Prostate gland (tissue), 2 donors: ENCODE measurements at regions not wholly inside any gene's neighbourhood (a gene's known extent, or its start where the extent isn't known, plus 50 kb on each side); places are given as distances from the start of the nearest gene placed in this dataset.

ENCODE experiments used
- DNase-seq: peaks from one replicate; pipeline ENCODE4 v3.0.0-alpha.2; 2019; ENCODE audit warnings: low spot score
- H3K27ac ChIP-seq, 2 donors: fragments of 200-600 bp; sonication (generic); 2 replicates each; pipeline ENCODE4 v1.5.1; 2017 to 2019
- H3K27me3 ChIP-seq: fragments of 200-600 bp; sonication (generic); replicated peaks from 2 replicates; pipeline ENCODE4 v1.5.1; 2019; ENCODE audit not compliant: insufficient read depth
- H3K36me3 ChIP-seq, 2 donors: fragments of 200-600 bp; sonication (generic); 1 replicate in 1 of 2; 2 replicates in 1 of 2; pipeline versions ENCODE4 v1.5.1 to v1.8.1; 2017 to 2019
- H3K4me1 ChIP-seq: fragments of 200-600 bp; sonication (generic); replicated peaks from 2 replicates; pipeline ENCODE4 v1.5.1; 2019
- H3K4me3 ChIP-seq, 2 donors: fragments of 200-600 bp; sonication (generic); 2 replicates each; pipeline ENCODE4 v1.5.1; 2017 to 2019
- H3K9me3 ChIP-seq: fragments of 200-600 bp; sonication (generic); 2 replicates; pipeline ENCODE4 v1.5.1; 2017
- POLR2A ChIP-seq: fragments of 450-650 bp; IDR thresholded peaks from one replicate; pipeline ENCODE4 v1.6.1; 2016; ENCODE audit warnings: antibody characterized with exemption, mild to moderate bottlenecking
- POLR2AphosphoS5 ChIP-seq: sonication (generic); formaldehyde crosslinking; IDR thresholded peaks from one replicate; pipeline ENCODE4 v1.6.1; 2017; ENCODE audit warnings: antibody characterized with exemption
- WGBS: methylation state at CpG from one replicate; pipeline ENCODE4 v1.1.5; 2018; 5-methylcytosine and 5-hydroxymethylcytosine counted together
- intact Hi-C: fragments of 100-400 bp; cut with DNase I; formaldehyde crosslinking; loops from one replicate; pipeline ENCODE4 v1.14.2; 2022
- TF ChIP-seq, protein P1 (sequence below), 4 experiments: fragments of 200-600 bp in 2 of 4; fragments of 450-650 bp in 2 of 4; sonication (generic) in 2 of 4; IDR thresholded peaks; 1 replicate in 3 of 4; 2 replicates in 1 of 4; pipeline ENCODE4 v1.5.1; 2016 to 2019; ENCODE audit warnings: antibody characterized with exemption in 4 of 4, mild to moderate bottlenecking in 2 of 4, moderate library complexity in 2 of 4

DNA sequence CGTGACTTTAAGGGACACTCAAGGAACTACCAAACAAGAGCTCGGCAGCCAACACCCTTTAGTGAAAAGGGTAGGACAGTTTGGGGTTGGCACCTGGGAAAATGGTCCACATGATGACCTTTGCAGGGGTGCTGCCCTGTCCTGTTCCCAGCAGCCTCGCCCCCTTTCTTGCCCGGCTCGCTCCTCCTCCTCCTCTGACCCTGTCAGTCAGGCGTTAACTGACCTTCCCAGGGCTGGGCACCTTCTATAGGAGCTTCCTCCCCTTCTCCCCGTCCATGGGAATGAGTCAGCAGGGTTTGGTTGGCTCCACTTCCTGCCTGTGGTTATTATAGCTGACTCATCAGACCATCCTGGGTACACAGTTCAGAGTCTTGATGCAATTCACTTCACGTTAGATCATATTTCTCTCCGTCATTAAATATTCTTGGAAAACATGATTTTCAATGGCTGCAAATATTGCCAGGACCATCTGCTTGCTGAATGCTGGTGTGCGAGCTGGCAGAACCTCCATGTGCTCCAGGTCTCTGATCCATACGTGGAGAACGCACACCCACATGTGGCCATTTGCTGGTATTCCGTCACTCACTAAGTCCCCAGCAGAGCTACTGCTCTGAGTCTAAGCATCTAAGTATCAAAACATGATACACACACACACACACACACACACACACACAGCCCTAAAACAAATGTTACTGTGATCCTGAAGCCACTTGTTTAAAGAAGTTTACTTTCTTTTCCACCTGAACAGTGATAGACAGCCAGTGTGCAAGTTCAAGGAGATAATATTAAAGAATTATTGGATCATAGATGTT is 185.0 kb downstream of the ANAPC1 start:
- Histone ChIP-seq H3K27ac (no peak overlapping the region), H3K4me1 (no peaks in the 10 kb centered on the region), H3K4me3 (no peak overlapping the region), H3K36me3 (no peaks in the 10 kb centered on the region), H3K9me3 (no peaks in the 10 kb centered on the region), H3K27me3 (no peaks in the 10 kb centered on the region)
- intact Hi-C loops: loop anchor here (5.0 kb wide), 1 partner anchor 582 kb away; no protein-coding TSS in a partner anchor
- WGBS: 35% methylated on average over 13 of the region's 13 CpGs
- peak; percentile 50 for DNase-seq
- TF ChIP-seq POLR2A: no peak
- peak; percentile 67 for TF ChIP-seq POLR2AphosphoS5
- TF ChIP-seq, protein P1, sequence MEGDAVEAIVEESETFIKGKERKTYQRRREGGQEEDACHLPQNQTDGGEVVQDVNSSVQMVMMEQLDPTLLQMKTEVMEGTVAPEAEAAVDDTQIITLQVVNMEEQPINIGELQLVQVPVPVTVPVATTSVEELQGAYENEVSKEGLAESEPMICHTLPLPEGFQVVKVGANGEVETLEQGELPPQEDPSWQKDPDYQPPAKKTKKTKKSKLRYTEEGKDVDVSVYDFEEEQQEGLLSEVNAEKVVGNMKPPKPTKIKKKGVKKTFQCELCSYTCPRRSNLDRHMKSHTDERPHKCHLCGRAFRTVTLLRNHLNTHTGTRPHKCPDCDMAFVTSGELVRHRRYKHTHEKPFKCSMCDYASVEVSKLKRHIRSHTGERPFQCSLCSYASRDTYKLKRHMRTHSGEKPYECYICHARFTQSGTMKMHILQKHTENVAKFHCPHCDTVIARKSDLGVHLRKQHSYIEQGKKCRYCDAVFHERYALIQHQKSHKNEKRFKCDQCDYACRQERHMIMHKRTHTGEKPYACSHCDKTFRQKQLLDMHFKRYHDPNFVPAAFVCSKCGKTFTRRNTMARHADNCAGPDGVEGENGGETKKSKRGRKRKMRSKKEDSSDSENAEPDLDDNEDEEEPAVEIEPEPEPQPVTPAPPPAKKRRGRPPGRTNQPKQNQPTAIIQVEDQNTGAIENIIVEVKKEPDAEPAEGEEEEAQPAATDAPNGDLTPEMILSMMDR (IDR thresholded peaks at IDR 0.05): peak in 2 of 4 experiments; percentile 26 to 38

DNA sequence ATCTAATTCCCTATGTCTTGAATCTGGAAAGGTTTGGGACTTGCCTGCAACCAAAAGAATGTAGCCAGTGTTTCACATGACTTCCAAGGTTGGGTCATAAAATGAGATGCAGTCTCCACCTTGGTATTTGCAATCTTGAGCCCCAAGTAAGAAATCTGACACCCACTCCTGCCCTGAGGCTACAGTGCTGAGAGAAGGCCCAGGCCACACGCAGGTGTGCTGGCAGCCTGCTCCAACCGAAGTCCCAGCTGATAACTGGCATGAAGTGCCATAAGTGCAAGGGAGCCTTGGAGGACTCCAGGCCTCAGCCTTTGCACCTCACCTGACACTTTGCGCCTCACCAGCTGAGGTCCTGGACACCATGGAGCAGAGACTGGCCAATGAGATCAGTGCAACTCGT is 182.7 kb downstream of the ANAPC1 start:
- no peaks in the 10 kb centered on the region for H3K27me3 ChIP-seq
- H3K9me3 ChIP-seq: no peaks in the 10 kb centered on the region
- no peak for DNase-seq
- intact Hi-C loops: no loop called here
- no peak overlapping the region for H3K27ac ChIP-seq
- H3K36me3 ChIP-seq: no peaks in the 10 kb centered on the region
- no peak for TF ChIP-seq POLR2AphosphoS5
- TF ChIP-seq, protein P1 (IDR thresholded peaks at IDR 0.05): no peak
- TF ChIP-seq POLR2A: no peak
- H3K4me1 ChIP-seq: no peaks in the 10 kb centered on the region
- 88% methylated on average over 4 of the region's 4 CpGs for WGBS
- no peak overlapping the region for H3K4me3 ChIP-seq

DNA sequence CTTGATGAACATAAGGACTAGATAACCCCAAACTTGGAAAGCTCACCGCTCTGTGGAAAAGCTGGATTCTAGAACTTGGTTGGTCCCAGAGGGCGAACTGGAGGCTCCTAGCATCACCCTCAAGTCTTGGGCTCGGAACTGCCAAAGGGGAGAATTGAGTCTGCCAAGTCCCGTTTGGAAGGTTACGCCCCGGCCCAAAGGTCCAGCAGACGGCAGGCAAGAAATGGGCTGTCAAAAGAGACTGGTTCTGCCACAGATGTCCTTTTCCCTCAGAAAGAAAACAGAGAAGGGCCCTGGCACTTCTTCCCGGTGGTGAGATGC is 182.2 kb downstream of the ANAPC1 start:
- 98% methylated on average over 8 of the region's 8 CpGs for WGBS
- Histone ChIP-seq H3K27me3 (no peaks in the 10 kb centered on the region), H3K9me3 (no peaks in the 10 kb centered on the region), H3K27ac (no peak overlapping the region), H3K4me3 (no peak overlapping the region), H3K4me1 (no peaks in the 10 kb centered on the region), H3K36me3 (no peaks in the 10 kb centered on the region)
- intact Hi-C loops: no loop called here
- TF ChIP-seq POLR2A (no peak), POLR2AphosphoS5 (no peak)
- TF ChIP-seq, protein P1 (IDR thresholded peaks at IDR 0.05): no peak
- no peak for DNase-seq

DNA sequence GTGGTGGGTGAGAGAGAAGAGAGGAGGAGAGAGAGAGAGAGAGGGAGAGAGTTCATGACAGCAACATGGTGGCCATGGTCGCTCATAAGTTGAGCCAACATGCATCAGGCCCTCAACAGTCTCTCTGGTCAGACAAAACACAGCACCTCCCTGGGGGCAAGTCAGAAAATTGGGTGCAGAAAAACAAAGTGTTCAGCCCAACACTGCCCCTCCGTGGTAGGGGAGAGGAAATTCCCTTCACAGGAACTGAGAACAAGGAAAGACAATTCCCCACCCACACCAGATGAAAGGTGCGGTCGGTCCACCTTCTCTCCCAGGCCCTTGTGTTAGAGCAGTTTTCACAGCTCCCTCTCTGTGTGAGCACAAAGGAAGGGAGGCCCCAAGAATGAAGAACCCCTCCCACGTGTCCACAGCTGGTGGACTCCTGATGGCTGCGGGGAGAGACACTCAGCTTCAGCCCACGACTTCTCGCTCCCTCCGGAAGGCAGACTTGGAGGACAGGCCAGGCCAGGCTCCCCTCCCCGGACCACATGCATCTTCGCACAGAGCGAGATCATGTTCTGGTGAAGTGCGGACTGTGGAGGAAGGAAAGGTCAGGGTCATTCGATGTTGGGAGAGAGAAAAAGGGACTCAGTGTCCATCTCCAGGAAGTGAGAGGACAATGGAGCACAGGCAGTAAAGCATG is 181.7 kb downstream of the ANAPC1 start:
- TF ChIP-seq, protein P1 (IDR thresholded peaks at IDR 0.05): peak in 3 of 4 experiments; percentile 43 to 69 (median 53)
- no peak for TF ChIP-seq POLR2A
- Histone ChIP-seq H3K4me1 (no peaks in the 10 kb centered on the region), H3K4me3 (no peak overlapping the region), H3K27ac (no peak overlapping the region), H3K9me3 (no peaks in the 10 kb centered on the region), H3K27me3 (no peaks in the 10 kb centered on the region), H3K36me3 (no peaks in the 10 kb centered on the region)
- intact Hi-C loops: no loop called here
- no peak for DNase-seq
- 71% methylated on average over 14 of the region's 14 CpGs for WGBS

DNA sequence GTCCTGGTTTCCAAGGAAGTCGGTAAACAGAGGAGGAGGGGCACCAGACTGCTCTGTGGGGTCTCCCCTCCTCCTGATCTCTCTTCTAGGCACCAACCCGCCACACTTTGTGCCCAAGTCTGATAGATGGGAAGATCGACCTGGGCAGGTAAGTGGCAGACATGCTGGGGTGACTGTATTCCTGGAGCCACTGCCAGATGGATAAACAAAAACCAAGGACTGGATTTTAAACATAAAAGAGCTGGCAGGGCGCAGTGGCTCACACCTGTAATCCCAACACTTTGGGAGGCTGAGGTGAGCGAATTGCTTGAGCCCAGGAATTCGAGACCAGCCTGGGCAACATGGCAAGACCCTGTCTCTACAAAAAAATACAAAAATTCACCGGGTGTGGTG is 181.2 kb downstream of the ANAPC1 start:
- Histone ChIP-seq H3K9me3 (no peaks in the 10 kb centered on the region), H3K4me3 (no peak overlapping the region), H3K4me1 (no peaks in the 10 kb centered on the region), H3K27me3 (no peaks in the 10 kb centered on the region), H3K36me3 (no peaks in the 10 kb centered on the region), H3K27ac (no peak overlapping the region)
- no peak for TF ChIP-seq POLR2AphosphoS5
- no peak for TF ChIP-seq POLR2A
- TF ChIP-seq, protein P1 (IDR thresholded peaks at IDR 0.05): no peak
- DNase-seq: no peak
- intact Hi-C loops: no loop called here
- 70% methylated on average over 7 of the region's 7 CpGs for WGBS
